Keratinocyte (primary cell): ENCODE measurements at regions not wholly inside any gene's neighbourhood (a gene's known extent, or its start where the extent isn't known, plus 50 kb on each side); places are given as distances from the start of the nearest gene placed in this dataset.

ENCODE experiments used
- DNase-seq: peaks from one replicate; pipeline ENCODE4 v3.0.0-alpha.2; 2011; ENCODE audit warnings: low read depth, missing footprints, low spot score
- FAIRE-seq: peaks from 2 replicates; lab custom pipeline; 2011; peaks lifted over from hg19 to GRCh38; lab: Jason Lieb, UNC
- H2AFZ ChIP-seq: 2 replicates; pipeline ENCODE4 v1.6.0; 2012; ENCODE audit warnings: low read length, control low read depth, inconsistent platforms; ENCODE audit not compliant: control insufficient read depth
- H3K27ac ChIP-seq: 2 replicates; pipeline ENCODE4 v1.5.1; 2011; ENCODE audit warnings: low read length; ENCODE audit not compliant: control insufficient read depth, insufficient read depth
- H3K27me3 ChIP-seq: 3 replicates; pipeline ENCODE4 v1.6.0; 2011; ENCODE audit warnings: low read length; ENCODE audit not compliant: control insufficient read depth, insufficient read depth; ENCODE audit errors: extremely low read depth
- H3K36me3 ChIP-seq, 2 experiments: 2 replicates in 1 of 2; 3 replicates in 1 of 2; pipeline ENCODE4 v1.5.1; 2011; ENCODE audit warnings: low read length in 2 of 2, mild to moderate bottlenecking in 1 of 2; ENCODE audit not compliant: control insufficient read depth in 2 of 2, insufficient read depth in 2 of 2; ENCODE audit errors: extremely low read depth in 1 of 2
- H3K4me1 ChIP-seq: 3 replicates; pipeline ENCODE4 v1.5.1; 2011; ENCODE audit warnings: low read length; ENCODE audit not compliant: control insufficient read depth, insufficient read depth; ENCODE audit errors: extremely low read depth
- H3K4me2 ChIP-seq: 3 replicates; pipeline ENCODE4 v1.6.0; 2011; ENCODE audit warnings: low read depth, low read length; ENCODE audit not compliant: control insufficient read depth, insufficient read depth; ENCODE audit errors: extremely low read depth
- H3K4me3 ChIP-seq, 3 experiments: fragments of 200-600 bp in 1 of 3; sonication (generic) in 1 of 3; 2 replicates in 2 of 3; 3 replicates in 1 of 3; pipeline ENCODE4 v1.5.1; 2011 to 2016; ENCODE audit warnings: low read length in 3 of 3, mild to moderate bottlenecking in 3 of 3, control low read depth in 2 of 3, inconsistent platforms in 1 of 3, low read depth in 1 of 3, mixed read lengths in 1 of 3, mixed run types in 1 of 3, moderate library complexity in 1 of 3; ENCODE audit not compliant: control insufficient read depth in 2 of 3, insufficient read depth in 2 of 3; ENCODE audit errors: extremely low read depth in 1 of 3
- H3K79me2 ChIP-seq: 2 replicates; pipeline ENCODE4 v1.6.0; 2012; ENCODE audit warnings: low read length; ENCODE audit not compliant: control insufficient read depth, insufficient read depth
- H3K9ac ChIP-seq: 3 replicates; pipeline ENCODE4 v1.6.0; 2011; ENCODE audit warnings: low read length; ENCODE audit not compliant: control insufficient read depth, insufficient read depth; ENCODE audit errors: extremely low read depth
- H3K9me1 ChIP-seq: 3 replicates; pipeline ENCODE4 v1.6.0; 2011; ENCODE audit warnings: low read length; ENCODE audit not compliant: control insufficient read depth, insufficient read depth; ENCODE audit errors: extremely low read depth
- H3K9me3 ChIP-seq: 2 replicates; pipeline ENCODE4 v1.5.1; 2012; ENCODE audit warnings: low read depth, low read length; ENCODE audit not compliant: control insufficient read depth
- H4K20me1 ChIP-seq: 3 replicates; pipeline ENCODE4 v1.6.0; 2011; ENCODE audit warnings: low read length; ENCODE audit not compliant: control insufficient read depth, insufficient read depth; ENCODE audit errors: extremely low read depth
- CTCF ChIP-seq, 3 experiments: IDR thresholded peaks in 1 of 3; conservative IDR thresholded peaks in 1 of 3; optimal IDR thresholded peaks in 1 of 3; 2 replicates in 2 of 3; 3 replicates in 1 of 3; pipeline versions ENCODE3 to v1.5.1; 2011; ENCODE audit warnings: low read length in 3 of 3, mild to moderate bottlenecking in 3 of 3, moderate library complexity in 2 of 3, control low read depth in 1 of 3, inconsistent platforms in 1 of 3; ENCODE audit not compliant: insufficient read depth in 2 of 3; ENCODE audit errors: extremely low read depth in 1 of 3
- EZH2 ChIP-seq: IDR thresholded peaks from one replicate; pipeline ENCODE4 v1.6.1; 2012; ENCODE audit warnings: inconsistent platforms, mild to moderate bottlenecking, low read length, moderate library complexity
- dilution Hi-C: fragments of 300-500 bp; cut with MboI; formaldehyde crosslinking; loops from one replicate; pipeline ENCODE4 v1.7.0; 2020; ENCODE audit warnings: low sequenced_read_pairs; ENCODE audit not compliant: extremely low pct_ligation_motif_present

DNA sequence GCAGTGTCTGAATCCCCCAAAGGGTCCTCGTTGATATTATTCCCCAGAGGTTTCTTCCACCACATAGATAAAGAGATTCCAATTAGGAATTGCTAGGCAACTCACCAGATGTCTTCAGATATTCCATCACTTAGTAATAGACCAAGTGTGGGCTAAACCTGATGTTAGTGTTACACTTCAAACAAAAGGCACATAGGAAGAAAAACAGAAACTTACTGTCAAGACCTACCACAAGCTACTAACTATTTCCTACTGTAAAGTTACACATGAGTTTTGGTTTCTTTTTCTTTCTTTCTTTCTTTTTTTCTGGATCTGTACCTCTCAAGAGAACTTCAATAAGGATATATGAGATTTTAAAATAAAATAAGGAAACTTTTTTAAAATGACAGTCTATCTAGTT lies 879.1 kb upstream of the NEGR1 start:
- DNase-seq: no peak
- H3K79me2 ChIP-seq: no peaks in the 10 kb centered on the region
- H3K36me3 ChIP-seq: no peaks in the 10 kb centered on the region
- no peaks in the 10 kb centered on the region for H3K4me1 ChIP-seq
- FAIRE-seq: no peak
- H2AFZ ChIP-seq: no peak overlapping the region
- no peaks in the 10 kb centered on the region for H3K9me3 ChIP-seq
- no peak overlapping the region for H3K27ac ChIP-seq
- H3K4me3 ChIP-seq: no peak overlapping the region
- no peaks in the 10 kb centered on the region for H3K9me1 ChIP-seq
- dilution Hi-C loops: no loop called here
- no peaks in the 10 kb centered on the region for H3K27me3 ChIP-seq
- H3K4me2 ChIP-seq: no peak overlapping the region
- H4K20me1 ChIP-seq: no peaks in the 10 kb centered on the region
- no peak overlapping the region for H3K9ac ChIP-seq
- TF ChIP-seq EZH2 (no peak), CTCF (optimal IDR thresholded peaks at IDR 0.05 in 1 of 3, IDR thresholded peaks at IDR 0.05 in 1 of 3, conservative IDR thresholded peaks at IDR 0.05 in 1 of 3; ENCODE audit: extremely low read depth in 1 of 3, insufficient read depth in 2 of 3, low read length in 3 of 3) (no peak)

DNA sequence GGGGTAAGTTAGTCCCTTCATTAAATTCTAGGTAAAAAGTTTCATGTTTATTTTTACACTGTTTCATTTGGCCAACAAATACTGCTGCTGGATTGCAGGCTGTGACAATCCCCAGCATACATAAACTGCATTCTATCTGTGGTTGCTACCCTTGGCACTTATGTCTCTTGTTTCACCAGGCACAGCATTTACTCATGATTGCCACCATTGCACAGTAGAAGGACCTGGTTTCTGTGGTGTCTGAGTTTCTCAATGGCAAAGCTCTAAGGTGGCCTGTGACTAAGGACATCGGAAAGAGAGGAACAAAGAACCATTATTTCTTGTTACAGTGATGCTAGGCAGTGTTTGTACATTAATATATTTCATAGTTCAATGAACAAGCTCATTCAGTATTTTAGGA lies 878.4 kb upstream of the NEGR1 start:
- DNase-seq (no peak), FAIRE-seq (no peak)
- H3K9me1 ChIP-seq: no peaks in the 10 kb centered on the region
- H3K36me3 ChIP-seq: no peaks in the 10 kb centered on the region
- no peaks in the 10 kb centered on the region for H3K79me2 ChIP-seq
- H3K4me1 ChIP-seq: no peaks in the 10 kb centered on the region
- no peaks in the 10 kb centered on the region for H3K9me3 ChIP-seq
- H3K27ac ChIP-seq: no peak overlapping the region
- H2AFZ ChIP-seq: no peak overlapping the region
- no peaks in the 10 kb centered on the region for H4K20me1 ChIP-seq
- no peak for TF ChIP-seq CTCF (optimal IDR thresholded peaks at IDR 0.05 in 1 of 3, IDR thresholded peaks at IDR 0.05 in 1 of 3, conservative IDR thresholded peaks at IDR 0.05 in 1 of 3; ENCODE audit: extremely low read depth in 1 of 3, insufficient read depth in 2 of 3, low read length in 3 of 3)
- no peak for TF ChIP-seq EZH2
- no peak overlapping the region for H3K4me3 ChIP-seq
- no peak overlapping the region for H3K9ac ChIP-seq
- H3K27me3 ChIP-seq: no peaks in the 10 kb centered on the region
- dilution Hi-C loops: no loop called here
- H3K4me2 ChIP-seq: no peak overlapping the region
